HepG2 (cell line): ENCODE measurements at regions not wholly inside any gene's neighbourhood (a gene's known extent, or its start where the extent isn't known, plus 50 kb on each side); places are given as distances from the start of the nearest gene placed in this dataset.

Experiments
- LCORL ChIP-seq, 2 experiments: fragments of 450-650 bp in 1 of 2; sonication (generic) in 1 of 2; formaldehyde crosslinking in 1 of 2; IDR thresholded peaks; 2 replicates each; pipeline versions ENCODE4 v1.5.0 to v1.6.1; 2017 to 2020; ENCODE audit warnings: antibody characterized with exemption in 1 of 2, missing genetic modification reagents in 1 of 2
- MEIS1 ChIP-seq: sonication (generic); formaldehyde crosslinking; IDR thresholded peaks from 2 replicates; pipeline ENCODE4 v1.9.0; 2021; ENCODE audit warnings: mild to moderate bottlenecking, missing genetic modification reagents, moderate library complexity, borderline replicate concordance
- MIER2 ChIP-seq: IDR thresholded peaks from 2 replicates; pipeline ENCODE4 v1.6.1; 2016; ENCODE audit warnings: missing biosample characterization, missing genetic modification reagents
- MXI1 ChIP-seq: IDR thresholded peaks from 3 replicates; pipeline ENCODE4 v1.6.1; 2012; ENCODE audit warnings: low read depth, low read length, inconsistent platforms, borderline replicate concordance
- RORA ChIP-seq: sonication (generic); formaldehyde crosslinking; IDR thresholded peaks from 2 replicates; pipeline ENCODE4 v1.5.0; 2020; ENCODE audit warnings: mild to moderate bottlenecking, missing genetic modification reagents, moderate library complexity
- ZBTB7A ChIP-seq: sonication (generic); formaldehyde crosslinking; IDR thresholded peaks from 2 replicates; pipeline ENCODE4 v1.8.0; 2022; ENCODE audit warnings: mild to moderate bottlenecking, missing genetic modification reagents
- ZFX ChIP-seq: sonication (generic); formaldehyde crosslinking; IDR thresholded peaks from 2 replicates; pipeline ENCODE4 v1.4.0; 2020; ENCODE audit warnings: mild to moderate bottlenecking, low read depth, missing genetic modification reagents, moderate library complexity
- ZNF33B ChIP-seq: sonication (generic); formaldehyde crosslinking; IDR thresholded peaks from 2 replicates; pipeline ENCODE4 v1.5.1; 2020; ENCODE audit warnings: mild to moderate bottlenecking, missing genetic modification reagents
- ZNF747 ChIP-seq: sonication (generic); formaldehyde crosslinking; IDR thresholded peaks from 2 replicates; pipeline ENCODE4 v1.8.1; 2023; ENCODE audit warnings: missing genetic modification reagents, mild to moderate bottlenecking, borderline replicate concordance
- ZNF878 ChIP-seq: sonication (generic); formaldehyde crosslinking; IDR thresholded peaks from 2 replicates; pipeline ENCODE4 v1.8.1; 2023; ENCODE audit warnings: mild to moderate bottlenecking, missing genetic modification reagents, moderate library complexity
- TF ChIP-seq, protein P1 (sequence below): sonication (generic); formaldehyde crosslinking; IDR thresholded peaks from 2 replicates; pipeline ENCODE4 v1.4.0; 2020; ENCODE audit warnings: missing genetic modification reagents, borderline replicate concordance
- TF ChIP-seq, protein P2 (sequence below): sonication (generic); formaldehyde crosslinking; IDR thresholded peaks from 2 replicates; pipeline ENCODE4 v1.4.0; 2020; ENCODE audit warnings: missing genetic modification reagents, mild to moderate bottlenecking, borderline replicate concordance
- TF ChIP-seq, protein P3 (sequence below): sonication (generic); formaldehyde crosslinking; IDR thresholded peaks from 2 replicates; pipeline ENCODE4 v1.5.0; 2020; ENCODE audit warnings: missing genetic modification reagents
- TF ChIP-seq, protein P4 (sequence below): IDR thresholded peaks from 2 replicates; pipeline ENCODE4 v1.6.1; 2018; ENCODE audit warnings: missing genetic modification reagents, mild to moderate bottlenecking, missing compliant biosample characterization
- TF ChIP-seq, protein P5 (sequence below): sonication (generic); formaldehyde crosslinking; IDR thresholded peaks from 2 replicates; pipeline ENCODE4 v1.4.0; 2020; ENCODE audit warnings: missing genetic modification reagents, borderline replicate concordance

DNA sequence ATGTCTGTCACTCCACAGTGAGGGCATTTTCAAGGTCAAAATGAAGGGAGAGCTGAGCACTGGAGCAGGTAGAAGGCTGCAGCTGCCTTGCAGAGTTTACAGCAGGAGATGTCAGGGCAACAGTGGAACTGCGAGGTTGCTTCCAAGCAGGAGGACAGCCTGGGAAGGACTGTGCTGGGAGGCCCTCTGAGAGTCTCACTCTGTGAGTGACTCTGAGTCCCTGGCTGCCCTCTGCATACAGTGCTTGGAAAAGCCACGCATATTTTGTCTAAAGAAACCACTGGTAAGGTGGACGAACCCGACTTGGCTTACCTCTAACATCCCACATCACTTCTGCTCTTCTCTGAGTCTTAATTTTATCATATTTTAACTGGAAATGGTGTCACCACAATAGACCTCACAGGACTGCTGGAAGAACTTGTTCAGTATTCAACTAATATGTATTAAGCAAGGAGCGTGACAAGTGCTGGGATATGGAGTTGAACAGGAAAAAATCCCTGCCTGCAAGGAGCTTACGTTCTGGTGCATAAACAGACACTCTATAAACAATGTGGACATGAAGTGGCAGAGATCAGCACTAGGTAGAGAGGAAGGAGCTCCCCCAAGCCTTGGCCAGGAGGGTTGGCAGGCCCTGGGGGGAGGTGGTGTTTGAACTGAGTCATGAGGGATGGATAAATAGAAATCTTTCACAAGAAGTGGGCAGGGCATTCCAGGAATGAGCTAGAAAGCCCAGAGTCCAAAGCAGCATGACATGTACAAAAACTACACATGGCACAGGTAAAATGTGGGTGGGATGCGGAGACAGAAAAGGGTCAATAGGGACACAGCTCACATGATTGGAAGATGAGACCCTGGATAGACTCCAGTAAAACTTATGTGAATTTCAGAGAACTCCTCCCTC, 64.0 kb upstream of the FOXE1 start (continued):
- TF ChIP-seq, protein P1, sequence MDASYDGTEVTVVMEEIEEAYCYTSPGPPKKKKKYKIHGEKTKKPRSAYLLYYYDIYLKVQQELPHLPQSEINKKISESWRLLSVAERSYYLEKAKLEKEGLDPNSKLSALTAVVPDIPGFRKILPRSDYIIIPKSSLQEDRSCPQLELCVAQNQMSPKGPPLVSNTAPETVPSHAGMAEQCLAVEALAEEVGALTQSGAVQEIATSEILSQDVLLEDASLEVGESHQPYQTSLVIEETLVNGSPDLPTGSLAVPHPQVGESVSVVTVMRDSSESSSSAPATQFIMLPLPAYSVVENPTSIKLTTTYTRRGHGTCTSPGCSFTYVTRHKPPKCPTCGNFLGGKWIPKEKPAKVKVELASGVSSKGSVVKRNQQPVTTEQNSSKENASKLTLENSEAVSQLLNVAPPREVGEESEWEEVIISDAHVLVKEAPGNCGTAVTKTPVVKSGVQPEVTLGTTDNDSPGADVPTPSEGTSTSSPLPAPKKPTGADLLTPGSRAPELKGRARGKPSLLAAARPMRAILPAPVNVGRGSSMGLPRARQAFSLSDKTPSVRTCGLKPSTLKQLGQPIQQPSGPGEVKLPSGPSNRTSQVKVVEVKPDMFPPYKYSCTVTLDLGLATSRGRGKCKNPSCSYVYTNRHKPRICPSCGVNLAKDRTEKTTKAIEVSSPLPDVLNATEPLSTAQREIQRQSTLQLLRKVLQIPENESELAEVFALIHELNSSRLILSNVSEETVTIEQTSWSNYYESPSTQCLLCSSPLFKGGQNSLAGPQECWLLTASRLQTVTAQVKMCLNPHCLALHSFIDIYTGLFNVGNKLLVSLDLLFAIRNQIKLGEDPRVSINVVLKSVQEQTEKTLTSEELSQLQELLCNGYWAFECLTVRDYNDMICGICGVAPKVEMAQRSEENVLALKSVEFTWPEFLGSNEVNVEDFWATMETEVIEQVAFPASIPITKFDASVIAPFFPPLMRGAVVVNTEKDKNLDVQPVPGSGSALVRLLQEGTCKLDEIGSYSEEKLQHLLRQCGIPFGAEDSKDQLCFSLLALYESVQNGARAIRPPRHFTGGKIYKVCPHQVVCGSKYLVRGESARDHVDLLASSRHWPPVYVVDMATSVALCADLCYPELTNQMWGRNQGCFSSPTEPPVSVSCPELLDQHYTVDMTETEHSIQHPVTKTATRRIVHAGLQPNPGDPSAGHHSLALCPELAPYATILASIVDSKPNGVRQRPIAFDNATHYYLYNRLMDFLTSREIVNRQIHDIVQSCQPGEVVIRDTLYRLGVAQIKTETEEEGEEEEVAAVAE (CRISPR knock-in tag), result no peak
- no peak for TF ChIP-seq ZNF747
- TF ChIP-seq, protein P2, sequence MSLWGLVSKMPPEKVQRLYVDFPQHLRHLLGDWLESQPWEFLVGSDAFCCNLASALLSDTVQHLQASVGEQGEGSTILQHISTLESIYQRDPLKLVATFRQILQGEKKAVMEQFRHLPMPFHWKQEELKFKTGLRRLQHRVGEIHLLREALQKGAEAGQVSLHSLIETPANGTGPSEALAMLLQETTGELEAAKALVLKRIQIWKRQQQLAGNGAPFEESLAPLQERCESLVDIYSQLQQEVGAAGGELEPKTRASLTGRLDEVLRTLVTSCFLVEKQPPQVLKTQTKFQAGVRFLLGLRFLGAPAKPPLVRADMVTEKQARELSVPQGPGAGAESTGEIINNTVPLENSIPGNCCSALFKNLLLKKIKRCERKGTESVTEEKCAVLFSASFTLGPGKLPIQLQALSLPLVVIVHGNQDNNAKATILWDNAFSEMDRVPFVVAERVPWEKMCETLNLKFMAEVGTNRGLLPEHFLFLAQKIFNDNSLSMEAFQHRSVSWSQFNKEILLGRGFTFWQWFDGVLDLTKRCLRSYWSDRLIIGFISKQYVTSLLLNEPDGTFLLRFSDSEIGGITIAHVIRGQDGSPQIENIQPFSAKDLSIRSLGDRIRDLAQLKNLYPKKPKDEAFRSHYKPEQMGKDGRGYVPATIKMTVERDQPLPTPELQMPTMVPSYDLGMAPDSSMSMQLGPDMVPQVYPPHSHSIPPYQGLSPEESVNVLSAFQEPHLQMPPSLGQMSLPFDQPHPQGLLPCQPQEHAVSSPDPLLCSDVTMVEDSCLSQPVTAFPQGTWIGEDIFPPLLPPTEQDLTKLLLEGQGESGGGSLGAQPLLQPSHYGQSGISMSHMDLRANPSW, result no peak
- no peak for TF ChIP-seq LCORL (IDR thresholded peaks at IDR 0.05)
- no peak for TF ChIP-seq LCORL (CRISPR knock-in tag; IDR thresholded peaks at IDR 0.05)
- no peak for TF ChIP-seq MIER2 (CRISPR knock-in tag)
- TF ChIP-seq ZFX, result no peak
- peak; percentile 82 for TF ChIP-seq ZNF878
- TF ChIP-seq, protein P3, sequence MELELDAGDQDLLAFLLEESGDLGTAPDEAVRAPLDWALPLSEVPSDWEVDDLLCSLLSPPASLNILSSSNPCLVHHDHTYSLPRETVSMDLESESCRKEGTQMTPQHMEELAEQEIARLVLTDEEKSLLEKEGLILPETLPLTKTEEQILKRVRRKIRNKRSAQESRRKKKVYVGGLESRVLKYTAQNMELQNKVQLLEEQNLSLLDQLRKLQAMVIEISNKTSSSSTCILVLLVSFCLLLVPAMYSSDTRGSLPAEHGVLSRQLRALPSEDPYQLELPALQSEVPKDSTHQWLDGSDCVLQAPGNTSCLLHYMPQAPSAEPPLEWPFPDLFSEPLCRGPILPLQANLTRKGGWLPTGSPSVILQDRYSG (CRISPR knock-in tag), result no peak
- TF ChIP-seq, protein P4, sequence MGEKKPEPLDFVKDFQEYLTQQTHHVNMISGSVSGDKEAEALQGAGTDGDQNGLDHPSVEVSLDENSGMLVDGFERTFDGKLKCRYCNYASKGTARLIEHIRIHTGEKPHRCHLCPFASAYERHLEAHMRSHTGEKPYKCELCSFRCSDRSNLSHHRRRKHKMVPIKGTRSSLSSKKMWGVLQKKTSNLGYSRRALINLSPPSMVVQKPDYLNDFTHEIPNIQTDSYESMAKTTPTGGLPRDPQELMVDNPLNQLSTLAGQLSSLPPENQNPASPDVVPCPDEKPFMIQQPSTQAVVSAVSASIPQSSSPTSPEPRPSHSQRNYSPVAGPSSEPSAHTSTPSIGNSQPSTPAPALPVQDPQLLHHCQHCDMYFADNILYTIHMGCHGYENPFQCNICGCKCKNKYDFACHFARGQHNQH (CRISPR knock-in tag), result no peak
- TF ChIP-seq ZBTB7A (CRISPR knock-in tag), result no peak
- no peak for TF ChIP-seq RORA (CRISPR knock-in tag)
- peak; percentile 13; the same call in 1 of the 3 replicates for TF ChIP-seq MXI1
- TF ChIP-seq, protein P5, sequence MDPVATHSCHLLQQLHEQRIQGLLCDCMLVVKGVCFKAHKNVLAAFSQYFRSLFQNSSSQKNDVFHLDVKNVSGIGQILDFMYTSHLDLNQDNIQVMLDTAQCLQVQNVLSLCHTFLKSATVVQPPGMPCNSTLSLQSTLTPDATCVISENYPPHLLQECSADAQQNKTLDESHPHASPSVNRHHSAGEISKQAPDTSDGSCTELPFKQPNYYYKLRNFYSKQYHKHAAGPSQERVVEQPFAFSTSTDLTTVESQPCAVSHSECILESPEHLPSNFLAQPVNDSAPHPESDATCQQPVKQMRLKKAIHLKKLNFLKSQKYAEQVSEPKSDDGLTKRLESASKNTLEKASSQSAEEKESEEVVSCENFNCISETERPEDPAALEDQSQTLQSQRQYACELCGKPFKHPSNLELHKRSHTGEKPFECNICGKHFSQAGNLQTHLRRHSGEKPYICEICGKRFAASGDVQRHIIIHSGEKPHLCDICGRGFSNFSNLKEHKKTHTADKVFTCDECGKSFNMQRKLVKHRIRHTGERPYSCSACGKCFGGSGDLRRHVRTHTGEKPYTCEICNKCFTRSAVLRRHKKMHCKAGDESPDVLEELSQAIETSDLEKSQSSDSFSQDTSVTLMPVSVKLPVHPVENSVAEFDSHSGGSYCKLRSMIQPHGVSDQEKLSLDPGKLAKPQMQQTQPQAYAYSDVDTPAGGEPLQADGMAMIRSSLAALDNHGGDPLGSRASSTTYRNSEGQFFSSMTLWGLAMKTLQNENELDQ (CRISPR knock-in tag), result no peak
- no peak for TF ChIP-seq ZNF33B (CRISPR knock-in tag)
- TF ChIP-seq MEIS1 (CRISPR knock-in tag), result no peak
